ENCODE measurements at regions not wholly inside any gene's neighbourhood (a gene's known extent, or its start where the extent isn't known, plus 50 kb on each side); places are given as distances from the start of the nearest gene placed in this dataset.

- ChIA-PET CTCF (no interaction called here), POLR2A (no interaction called here)
- TF ChIP-seq SP1 (IDR thresholded peaks at IDR 0.05) (no peak), CTBP1 (IDR thresholded peaks at IDR 0.05; ENCODE audit: borderline replicate concordance) (no peak), FOXM1 (IDR thresholded peaks at IDR 0.05; ENCODE audit: borderline replicate concordance) (no peak), HDGF (IDR thresholded peaks at IDR 0.05; ENCODE audit: borderline replicate concordance) (no peak), ZNF384 (IDR thresholded peaks at IDR 0.05) (no peak), TARDBP (IDR thresholded peaks at IDR 0.05) (no peak), FOXA1 (IDR thresholded peaks at IDR 0.05) (no peak), L3MBTL2 (conservative IDR thresholded peaks at IDR 0.05) (no peak), BHLHE40 (IDR thresholded peaks at IDR 0.05; ENCODE audit: borderline replicate concordance) (no peak), FOXK2 (IDR thresholded peaks at IDR 0.05) (no peak), ELF4 (IDR thresholded peaks at IDR 0.05) (no peak), ARNT (IDR thresholded peaks at IDR 0.05) (no peak), LEF1 (IDR thresholded peaks at IDR 0.05; ENCODE audit: borderline replicate concordance) (no peak), NFRKB (IDR thresholded peaks at IDR 0.05) (no peak), SUZ12 (IDR thresholded peaks at IDR 0.05) (no peak)
- TF ChIP-seq, protein P1, sequence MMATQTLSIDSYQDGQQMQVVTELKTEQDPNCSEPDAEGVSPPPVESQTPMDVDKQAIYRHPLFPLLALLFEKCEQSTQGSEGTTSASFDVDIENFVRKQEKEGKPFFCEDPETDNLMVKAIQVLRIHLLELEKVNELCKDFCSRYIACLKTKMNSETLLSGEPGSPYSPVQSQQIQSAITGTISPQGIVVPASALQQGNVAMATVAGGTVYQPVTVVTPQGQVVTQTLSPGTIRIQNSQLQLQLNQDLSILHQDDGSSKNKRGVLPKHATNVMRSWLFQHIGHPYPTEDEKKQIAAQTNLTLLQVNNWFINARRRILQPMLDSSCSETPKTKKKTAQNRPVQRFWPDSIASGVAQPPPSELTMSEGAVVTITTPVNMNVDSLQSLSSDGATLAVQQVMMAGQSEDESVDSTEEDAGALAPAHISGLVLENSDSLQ (IDR thresholded peaks at IDR 0.05) = no peak
- DNase-seq (ENCODE audit: extremely low spot score) = no peak
Measured at GRCh38 chr13:40391788-40392187, 274.7 kb downstream of the FOXO1 start.

- no peak for DNase-seq (ENCODE audit: extremely low spot score)
- TF ChIP-seq LEF1 (IDR thresholded peaks at IDR 0.05; ENCODE audit: borderline replicate concordance) = no peak
- ChIA-PET POLR2A (no interaction called here), CTCF (no interaction called here)
Measured at GRCh38 chr13:40394304-40394985, 272.0 kb downstream of the FOXO1 start.

DNA sequence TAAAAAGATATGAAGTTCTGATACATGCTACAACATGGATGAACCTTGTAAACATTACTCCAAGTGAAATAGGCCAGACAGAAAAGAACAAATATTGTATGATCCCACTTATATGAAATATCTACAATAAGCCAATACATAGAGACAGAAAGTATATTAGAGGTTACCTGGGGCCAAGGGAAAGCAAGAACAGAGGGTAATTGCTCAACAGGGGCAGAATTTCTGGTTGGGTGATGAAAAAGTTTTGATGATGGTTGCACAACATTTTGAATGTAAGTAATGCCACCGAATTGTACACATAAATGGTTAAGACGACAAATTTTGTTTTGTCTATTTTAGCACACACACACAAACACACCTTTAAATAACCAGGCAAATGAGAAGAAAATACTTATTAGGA lies 268.4 kb downstream of the FOXO1 start:
- TF ChIP-seq SP1 (IDR thresholded peaks at IDR 0.05) (no peak), CTBP1 (IDR thresholded peaks at IDR 0.05; ENCODE audit: borderline replicate concordance) (no peak), ZNF384 (IDR thresholded peaks at IDR 0.05) (no peak), BHLHE40 (IDR thresholded peaks at IDR 0.05; ENCODE audit: borderline replicate concordance) (no peak), SUZ12 (IDR thresholded peaks at IDR 0.05) (no peak), ARNT (IDR thresholded peaks at IDR 0.05) (no peak), FOXK2 (IDR thresholded peaks at IDR 0.05) (no peak), FOXM1 (IDR thresholded peaks at IDR 0.05; ENCODE audit: borderline replicate concordance) (no peak), TARDBP (IDR thresholded peaks at IDR 0.05) (no peak)
- TF ChIP-seq, protein P1 (IDR thresholded peaks at IDR 0.05) = no peak
- DNase-seq (ENCODE audit: extremely low spot score) = no peak
- ChIA-PET CTCF (no interaction called here), POLR2A (no interaction called here)

DNA sequence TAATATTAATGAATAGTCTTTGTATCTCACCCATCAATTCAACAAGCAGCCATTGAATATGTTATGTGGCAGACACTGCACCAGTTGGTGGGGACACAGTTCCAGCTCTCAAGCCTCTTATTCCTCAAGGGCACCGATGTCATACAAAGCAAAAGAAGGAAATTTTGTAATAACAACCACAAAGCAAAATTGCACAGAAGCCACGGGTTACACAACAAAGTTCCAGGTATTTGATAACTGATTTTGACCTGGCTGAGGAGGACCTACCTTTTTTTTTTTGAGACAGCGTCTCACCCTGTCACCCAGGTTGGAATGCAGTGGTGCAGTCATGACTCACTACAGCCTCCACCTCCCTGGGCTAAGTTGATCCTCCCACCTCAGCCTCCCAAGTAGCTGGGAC lies 266.7 kb downstream of the FOXO1 start:
- CTCF ChIA-PET = no interaction called here
- DNase-seq (ENCODE audit: extremely low spot score) = no peak
- no peak for TF ChIP-seq L3MBTL2 (conservative IDR thresholded peaks at IDR 0.05)
- TF ChIP-seq TARDBP (IDR thresholded peaks at IDR 0.05) = no peak
- no peak for TF ChIP-seq HDGF (IDR thresholded peaks at IDR 0.05; ENCODE audit: borderline replicate concordance)
- TF ChIP-seq SUZ12 (IDR thresholded peaks at IDR 0.05) = no peak
- TF ChIP-seq ELF4 (IDR thresholded peaks at IDR 0.05) = no peak
- no peak for TF ChIP-seq NFRKB (IDR thresholded peaks at IDR 0.05)
- POLR2A ChIA-PET = no interaction called here

DNA sequence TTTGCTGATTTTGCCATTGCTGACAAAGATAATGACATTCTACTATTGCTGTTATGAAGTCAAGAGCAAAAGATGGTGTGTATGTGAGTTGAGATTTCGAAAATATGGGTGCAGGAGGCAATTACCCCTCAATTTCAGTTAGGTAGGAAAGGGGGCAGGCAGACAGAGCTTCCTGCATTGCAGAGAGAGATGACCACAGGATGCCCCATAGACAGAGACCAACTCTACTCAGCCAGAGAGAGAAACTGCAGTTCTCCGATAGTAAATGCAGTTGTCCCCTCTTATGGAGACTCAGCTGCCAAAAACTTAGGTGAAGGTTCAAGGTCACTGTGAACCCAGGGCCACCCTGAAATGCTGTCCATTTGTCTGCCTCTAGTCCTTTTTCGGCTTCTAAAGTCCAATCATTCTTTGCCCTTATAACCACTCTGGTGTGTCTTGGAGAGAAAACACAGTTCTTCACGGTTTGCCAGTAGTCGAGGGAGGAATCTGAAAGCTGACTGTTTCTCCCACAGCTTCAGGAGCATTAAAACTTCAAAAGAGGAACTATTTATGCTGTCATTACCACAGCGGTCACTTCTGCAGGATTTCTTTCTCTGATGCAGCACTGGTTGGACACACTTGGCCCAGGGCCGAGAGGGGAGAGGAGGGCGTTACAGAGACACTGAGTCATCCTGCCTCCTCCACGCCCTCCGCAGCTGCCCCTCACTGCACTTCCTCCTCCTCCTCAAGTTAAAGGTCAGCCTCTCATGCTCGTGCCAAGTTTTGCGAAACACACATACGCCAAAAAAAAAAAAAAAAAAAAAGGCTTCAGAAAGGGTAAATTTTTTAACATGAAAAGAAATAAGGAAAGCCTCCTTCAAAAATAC lies 264.3 kb downstream of the FOXO1 start:
- DNase-seq (ENCODE audit: extremely low spot score) = peak; percentile 19
- CTCF ChIA-PET = no interaction called here
- POLR2A ChIA-PET = no interaction called here
- TF ChIP-seq HDGF (IDR thresholded peaks at IDR 0.05; ENCODE audit: borderline replicate concordance) (no peak), SP1 (IDR thresholded peaks at IDR 0.05) (no peak), BHLHE40 (IDR thresholded peaks at IDR 0.05; ENCODE audit: borderline replicate concordance) (no peak), FOXA1 (IDR thresholded peaks at IDR 0.05) (no peak), CTBP1 (IDR thresholded peaks at IDR 0.05; ENCODE audit: borderline replicate concordance) (no peak), ARNT (IDR thresholded peaks at IDR 0.05) (no peak), NFRKB (IDR thresholded peaks at IDR 0.05) (no peak), SUZ12 (IDR thresholded peaks at IDR 0.05) (no peak), ELF4 (IDR thresholded peaks at IDR 0.05) (no peak), FOXM1 (IDR thresholded peaks at IDR 0.05; ENCODE audit: borderline replicate concordance) (no peak), ZNF384 (IDR thresholded peaks at IDR 0.05) (no peak), FOXK2 (IDR thresholded peaks at IDR 0.05) (no peak), LEF1 (IDR thresholded peaks at IDR 0.05; ENCODE audit: borderline replicate concordance) (no peak), L3MBTL2 (conservative IDR thresholded peaks at IDR 0.05) (no peak)

DNA sequence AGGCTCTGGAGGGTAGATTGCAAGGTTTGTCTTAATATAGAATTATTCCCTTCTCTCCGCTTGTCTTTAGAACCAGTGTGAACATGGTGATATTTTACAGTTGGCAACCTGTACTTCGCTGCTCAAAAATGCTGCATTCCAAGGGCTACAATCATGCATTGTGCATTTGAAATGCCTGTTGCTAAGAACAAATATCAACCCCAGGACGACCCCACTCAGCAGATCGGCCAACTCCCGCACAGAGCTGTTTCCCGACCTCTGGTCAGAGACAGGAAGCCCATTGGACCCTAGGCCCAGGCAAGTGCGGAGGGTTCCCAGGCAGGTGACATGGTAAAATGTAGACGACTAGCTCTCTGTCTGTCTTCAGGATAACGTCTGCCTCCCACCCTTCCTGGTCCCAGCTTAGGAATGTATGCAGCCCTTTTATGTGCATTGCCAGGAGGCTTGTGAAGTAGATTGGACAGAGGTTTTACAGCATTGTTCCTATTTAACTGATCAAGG lies 263.5 kb downstream of the FOXO1 start:
- POLR2A ChIA-PET = no interaction called here
- no peak for DNase-seq (ENCODE audit: extremely low spot score)
- TF ChIP-seq, protein P1 (IDR thresholded peaks at IDR 0.05) = no peak
- no peak for TF ChIP-seq FOXK2 (IDR thresholded peaks at IDR 0.05)
- no peak for TF ChIP-seq ZNF384 (IDR thresholded peaks at IDR 0.05)
- no peak for TF ChIP-seq NFRKB (IDR thresholded peaks at IDR 0.05)
- TF ChIP-seq FOXM1 (IDR thresholded peaks at IDR 0.05; ENCODE audit: borderline replicate concordance) = no peak
- no peak for TF ChIP-seq CTBP1 (IDR thresholded peaks at IDR 0.05; ENCODE audit: borderline replicate concordance)
- TF ChIP-seq BHLHE40 (IDR thresholded peaks at IDR 0.05; ENCODE audit: borderline replicate concordance) = no peak
- TF ChIP-seq SP1 (IDR thresholded peaks at IDR 0.05) = no peak
- no peak for TF ChIP-seq LEF1 (IDR thresholded peaks at IDR 0.05; ENCODE audit: borderline replicate concordance)
- TF ChIP-seq TARDBP (IDR thresholded peaks at IDR 0.05) = no peak
- CTCF ChIA-PET = no interaction called here
